Hematopoietic multipotent progenitor cell treated with erythropoietin and hydrocortisone succinate and interleukin-3 and kit ligand, for 8 days (in vitro differentiated cells): ENCODE measurements at regions not wholly inside any gene's neighbourhood (a gene's known extent, or its start where the extent isn't known, plus 50 kb on each side); places are given as distances from the start of the nearest gene placed in this dataset.

Source experiments
- DNase-seq: peaks from one replicate; pipeline ENCODE4 v3.0.0-alpha.2; 2015

DNA sequence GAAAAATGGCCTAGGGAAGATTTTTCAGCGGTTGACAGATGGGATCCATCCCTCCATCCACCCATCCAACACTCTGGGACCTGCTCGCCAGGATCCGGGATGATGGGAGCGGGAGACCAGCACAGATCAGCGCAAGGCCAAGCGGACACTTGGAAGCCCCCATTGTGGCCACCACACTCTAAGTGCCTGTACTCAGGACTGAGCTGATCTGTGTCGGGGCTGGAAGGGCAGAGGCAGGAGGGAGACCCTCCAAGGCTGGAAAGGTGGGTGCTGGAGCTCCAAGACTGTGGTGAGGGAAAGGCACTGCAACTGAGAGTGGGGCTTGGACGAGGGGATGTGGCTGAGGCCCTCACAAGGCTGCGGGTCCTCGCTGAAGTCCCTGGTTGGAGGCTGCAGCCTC lies 91.8 kb upstream of the TRPM1 start:
- DNase-seq: no peak

DNA sequence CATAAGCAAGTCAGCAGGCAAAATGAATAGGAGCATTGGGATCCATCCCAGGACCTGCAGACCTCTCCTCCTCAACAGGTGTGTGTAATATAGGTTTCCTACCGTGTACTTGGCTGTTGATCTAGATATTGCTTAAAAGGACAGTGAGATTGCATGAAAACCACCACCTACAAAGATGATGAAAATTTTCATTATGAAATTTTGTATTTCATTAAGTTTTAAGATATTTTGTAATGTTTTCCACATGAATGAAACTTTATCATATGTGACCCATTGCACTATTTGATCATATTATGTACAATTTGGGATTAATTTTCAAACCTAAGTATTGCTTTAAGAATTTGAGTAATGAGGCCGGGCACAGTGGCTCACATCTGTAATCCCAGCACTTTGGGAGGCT lies 94.3 kb upstream of the TRPM1 start:
- no peak for DNase-seq

GRCh38 chr15:31197497-31198414 lies 96.2 kb upstream of the TRPM1 start:
- peak; percentile 60 for DNase-seq

- peak; percentile 69 for DNase-seq
Observed at GRCh38 chr15:31200735-31201151, 99.2 kb upstream of the TRPM1 start.

- DNase-seq: no peak
Observed at GRCh38 chr15:31202953-31203352, 101.4 kb upstream of the TRPM1 start.

GRCh38 chr15:31203999-31204398 lies 102.5 kb upstream of the TRPM1 start:
- no peak for DNase-seq

DNA sequence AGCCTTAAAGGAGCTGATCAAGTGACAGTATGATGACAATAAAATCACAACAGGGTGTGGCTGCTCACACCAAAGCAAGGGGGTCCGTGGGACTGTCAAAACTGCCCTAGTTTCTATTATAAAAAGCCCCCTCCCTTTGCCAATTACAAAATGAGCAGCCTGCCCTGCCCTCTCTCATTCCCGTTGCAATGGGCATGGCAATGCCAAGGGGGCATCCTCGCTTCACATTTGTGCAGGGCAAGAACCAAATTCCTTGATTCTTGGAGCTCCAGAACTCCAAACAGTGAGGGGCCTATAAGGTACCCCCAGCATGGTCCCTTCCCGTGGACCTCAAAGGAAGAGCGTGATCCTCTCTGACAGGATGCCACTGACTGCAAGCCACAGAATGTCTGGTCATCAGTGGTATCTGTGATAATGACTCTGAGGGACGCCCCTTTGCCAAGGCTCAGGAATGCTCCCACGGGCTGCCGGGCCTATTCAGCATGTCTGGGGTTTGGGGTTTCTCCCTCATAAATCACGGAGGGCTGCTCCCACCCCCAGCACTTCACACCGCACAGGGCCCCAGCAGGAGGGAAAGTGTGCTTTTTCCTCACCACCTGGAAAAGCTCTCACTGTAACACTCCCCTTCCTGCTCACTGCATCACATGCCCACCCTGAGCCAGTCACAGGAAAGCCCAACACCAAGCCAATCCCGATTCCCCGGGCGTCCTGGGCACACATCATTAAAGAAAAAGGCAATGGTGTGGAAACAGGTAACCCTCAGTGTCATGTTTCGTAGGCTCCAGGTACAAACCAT lies 105.1 kb upstream of the TRPM1 start:
- DNase-seq: no peak

GRCh38 chr15:31207246-31207645 lies 105.7 kb upstream of the TRPM1 start:
- DNase-seq: no peak

DNA sequence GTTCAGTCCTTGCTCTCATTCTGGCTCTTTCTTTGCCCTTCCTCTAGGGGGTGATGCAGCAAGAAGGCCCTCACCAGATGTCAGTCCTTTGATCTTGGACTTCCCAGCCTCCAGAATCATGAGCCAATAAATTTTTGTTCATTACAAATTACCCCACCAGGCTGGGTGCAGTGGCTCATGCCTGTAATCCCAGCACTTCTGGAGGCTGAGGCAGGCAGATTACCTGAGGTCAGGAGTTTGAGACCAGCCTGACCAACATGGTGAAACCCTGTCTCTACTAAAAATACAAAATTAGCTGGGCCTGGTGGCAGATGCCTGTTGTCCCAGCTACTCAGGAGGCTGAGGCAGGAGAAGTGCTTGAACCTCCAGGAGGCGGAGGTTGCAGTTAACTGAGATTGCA lies 106.3 kb upstream of the TRPM1 start:
- peak; percentile 34 for DNase-seq

DNA sequence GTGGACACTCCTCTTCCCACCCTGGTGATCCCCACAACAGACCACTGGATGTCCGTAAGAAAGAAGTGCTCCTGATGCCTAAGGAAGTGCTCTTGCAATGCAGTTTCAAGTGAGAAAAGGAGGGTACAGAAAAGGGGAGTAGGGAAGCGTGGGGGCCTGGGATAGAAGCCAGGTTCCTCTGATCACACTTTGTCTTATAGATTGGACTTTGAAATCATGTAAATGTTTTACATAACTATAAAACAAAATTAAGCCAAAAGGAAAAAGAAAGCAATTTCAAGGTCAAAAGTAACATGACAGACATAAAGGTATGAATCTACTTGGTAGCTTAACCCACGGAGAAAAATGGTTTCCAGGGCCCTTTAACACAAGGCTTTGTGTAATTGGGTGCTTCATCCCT lies 107.3 kb upstream of the TRPM1 start:
- no peak for DNase-seq

DNA sequence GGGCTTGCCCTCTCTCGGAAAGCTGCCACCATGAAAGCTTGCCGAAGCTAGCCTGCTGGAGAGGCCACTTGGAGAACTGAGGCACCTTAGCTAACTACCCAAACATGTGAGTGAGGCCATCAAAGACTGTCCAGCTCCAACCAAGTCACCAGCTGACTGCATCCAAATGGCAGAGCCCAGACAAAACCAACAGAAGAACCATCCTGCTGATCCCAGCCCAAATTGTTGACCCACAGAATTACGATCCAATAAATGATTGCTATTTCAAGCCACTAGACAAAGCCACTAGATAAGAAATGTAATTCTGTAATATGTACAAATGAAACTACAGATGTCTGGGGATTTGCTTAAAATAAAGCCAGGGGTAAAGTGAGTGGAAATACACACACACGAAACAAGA lies 109.8 kb upstream of the TRPM1 start:
- no peak for DNase-seq

GRCh38 chr15:31212326-31213080 lies 111.0 kb upstream of the TRPM1 start:
- DNase-seq: peak; percentile 39

DNA sequence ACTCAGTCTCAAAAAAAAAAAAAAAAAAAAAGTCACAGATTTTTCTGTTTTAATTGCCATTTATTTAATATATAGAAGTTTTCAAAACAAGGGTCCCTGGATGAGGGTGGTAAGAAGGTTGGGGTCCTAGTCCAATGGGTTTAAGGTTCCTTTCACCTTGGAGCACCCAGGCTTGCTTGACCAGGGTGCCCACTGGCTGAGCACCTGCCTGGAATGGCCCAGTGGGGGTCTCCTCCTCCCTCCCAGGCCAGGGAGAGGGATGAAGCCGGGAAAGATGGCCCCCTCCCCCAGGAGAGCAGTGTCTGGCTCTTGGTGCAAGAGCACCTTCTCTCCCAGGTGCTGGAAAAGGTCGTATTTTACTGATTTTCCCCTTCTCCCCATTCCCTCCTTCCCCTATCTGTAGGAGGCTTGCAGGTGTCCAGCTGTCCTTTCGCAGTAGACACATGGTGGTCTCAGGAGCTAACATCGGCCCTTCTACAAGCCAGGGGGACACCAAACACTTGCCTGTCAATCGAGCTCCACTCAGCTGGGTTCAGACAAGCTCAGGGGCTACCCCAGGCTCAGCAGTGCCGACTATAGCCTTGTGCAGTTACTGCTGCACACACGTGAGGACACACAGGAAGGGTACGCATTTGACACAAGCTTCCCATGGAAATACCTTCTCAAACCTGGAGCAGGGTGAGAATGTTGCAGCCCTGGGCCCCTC lies 112.3 kb upstream of the KLF13 start:
- DNase-seq: no peak

DNA sequence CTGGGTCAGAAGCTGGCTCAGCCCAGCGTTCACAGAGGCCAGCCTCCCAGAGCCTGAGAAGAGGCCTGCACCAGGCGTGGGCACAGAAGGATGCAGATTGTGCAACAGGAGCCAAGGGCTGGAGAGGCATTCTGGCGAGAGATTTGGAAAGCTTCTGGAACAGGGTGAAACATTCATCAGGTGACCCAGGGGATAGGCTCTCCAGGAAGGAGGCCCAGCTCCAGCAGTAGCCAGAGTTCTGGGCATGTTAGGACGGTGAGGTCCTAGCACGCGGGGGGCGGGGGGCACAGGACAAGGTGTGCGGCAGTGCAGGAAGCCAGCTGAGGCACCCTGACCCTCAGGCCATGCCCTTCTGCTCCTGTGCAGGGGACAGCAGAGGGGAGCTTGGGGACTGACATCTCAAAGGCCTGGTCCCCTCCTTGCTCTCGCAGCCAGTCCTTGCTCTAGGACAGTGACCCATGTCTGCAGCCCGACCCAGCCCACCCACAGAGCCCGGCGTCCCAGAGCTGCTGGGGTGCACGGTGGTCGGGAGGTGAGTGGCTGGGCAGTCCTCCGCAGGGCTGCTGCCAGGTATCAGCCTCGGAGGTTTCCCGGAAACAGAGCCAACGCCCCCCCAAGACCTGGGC lies 111.7 kb upstream of the KLF13 start:
- DNase-seq: no peak

DNA sequence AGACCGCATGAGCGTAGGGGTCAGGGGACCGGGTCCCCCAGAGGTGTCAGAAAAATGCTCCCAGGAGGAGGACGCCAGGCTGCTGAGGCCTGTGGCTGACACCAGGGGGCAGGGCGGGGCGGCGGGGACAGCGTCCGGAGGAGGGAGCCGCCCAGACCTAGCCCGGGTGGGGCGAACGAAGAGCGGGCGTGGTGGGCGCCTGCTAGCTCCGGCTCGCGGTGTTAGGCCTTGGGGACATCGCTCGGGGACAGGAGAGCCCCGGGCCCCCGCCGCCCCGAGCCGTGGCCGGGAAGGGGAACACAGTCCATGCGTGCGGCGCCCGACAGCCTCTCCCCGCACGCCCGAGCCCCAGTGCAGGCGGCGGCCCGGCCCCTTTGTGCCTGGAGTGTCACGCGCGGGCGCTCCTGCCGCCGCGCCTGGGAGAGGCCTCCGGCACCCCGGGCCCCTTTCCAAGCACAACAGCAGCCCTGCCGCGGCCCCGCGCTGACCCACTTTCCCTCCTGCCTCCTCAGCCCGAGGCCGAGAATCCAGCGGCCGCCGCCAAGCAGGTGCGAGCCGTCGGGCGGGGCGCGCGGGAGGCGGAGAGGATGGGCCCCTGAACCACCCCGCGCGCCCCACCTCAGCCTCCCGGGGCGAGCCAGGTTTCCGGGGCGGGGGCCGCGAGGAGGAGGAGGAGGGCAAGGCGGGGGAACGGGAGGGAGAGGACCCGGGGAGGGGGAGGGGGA lies 111.0 kb upstream of the KLF13 start:
- peak; percentile 86 for DNase-seq

DNA sequence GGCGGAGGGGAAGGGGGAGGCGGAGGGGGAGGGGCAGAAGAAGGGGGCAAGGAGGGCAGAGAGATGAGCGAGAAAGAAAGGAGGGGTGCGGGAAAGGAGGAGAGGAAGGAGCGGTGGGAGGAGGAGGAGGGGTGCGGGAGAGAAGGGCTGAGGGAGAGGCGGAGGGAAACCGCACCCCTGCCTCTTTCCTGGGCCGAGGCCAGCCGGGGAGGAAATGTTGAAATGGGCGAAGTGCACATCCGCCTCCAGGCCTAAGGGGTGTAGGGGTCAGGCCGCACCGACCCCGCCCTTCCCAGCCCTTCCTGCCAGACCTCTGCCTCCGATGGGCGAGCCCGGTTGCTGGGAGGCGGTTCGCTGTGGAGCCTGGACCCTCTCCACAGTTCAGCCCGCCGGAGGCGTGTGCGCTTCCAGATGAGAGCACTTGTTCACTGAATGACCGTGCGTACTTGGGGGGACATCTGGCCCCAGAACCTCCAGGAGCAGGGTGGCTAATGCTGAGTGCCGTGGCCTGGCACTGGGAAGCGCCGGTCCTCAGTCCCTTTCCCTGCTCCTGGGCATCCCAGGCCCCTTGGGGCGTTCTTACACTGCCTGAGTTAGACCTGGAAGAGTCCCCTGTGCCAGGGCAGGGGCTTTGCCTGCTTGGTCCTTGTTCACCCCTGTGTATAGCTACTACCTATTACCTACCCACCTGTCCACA lies 110.3 kb upstream of the KLF13 start:
- DNase-seq: peak; percentile 96

DNA sequence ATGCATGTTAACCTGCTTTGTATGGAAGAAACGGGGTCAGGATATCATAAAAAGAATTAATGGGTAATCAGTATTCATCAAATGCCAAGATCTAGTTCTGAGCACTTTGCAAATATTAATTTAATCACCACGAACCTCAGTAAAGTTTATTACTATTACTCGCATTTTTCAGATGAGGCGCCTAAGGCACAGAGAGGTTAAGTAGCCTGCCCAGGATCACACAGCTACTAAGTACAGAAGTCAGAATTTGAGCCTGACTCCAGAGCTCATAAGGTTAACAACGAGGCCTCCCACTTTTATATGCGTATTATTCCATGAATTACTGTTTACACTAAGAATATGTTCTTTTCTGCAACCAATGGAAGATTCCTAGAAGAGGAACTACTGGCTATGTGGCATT lies 109.6 kb upstream of the KLF13 start:
- DNase-seq: no peak

GRCh38 chr15:31217566-31218270 lies 108.9 kb upstream of the KLF13 start:
- DNase-seq: no peak

DNA sequence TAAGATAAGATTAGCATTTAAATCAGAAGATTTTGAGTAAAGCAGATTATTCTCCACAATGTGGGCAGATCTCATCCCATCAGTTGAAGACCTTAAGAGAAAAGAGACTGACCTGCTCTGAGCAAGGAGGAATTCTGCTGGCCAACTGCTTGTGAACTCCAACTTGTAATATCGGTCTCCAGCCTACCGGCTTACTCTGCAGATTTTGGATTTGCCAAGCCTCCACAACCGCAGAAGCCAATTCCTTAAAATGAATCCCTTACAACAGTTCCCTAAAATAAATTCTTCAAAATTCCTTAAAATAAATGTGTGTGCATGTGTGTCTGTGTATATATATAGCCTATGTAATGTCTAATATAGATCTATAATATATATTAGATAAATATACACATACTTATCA lies 107.4 kb upstream of the KLF13 start:
- no peak for DNase-seq

GRCh38 chr15:31221936-31222515 lies 104.6 kb upstream of the KLF13 start:
- DNase-seq: no peak
